ENCODE measurements at regions not wholly inside any gene's neighbourhood (a gene's known extent, or its start where the extent isn't known, plus 50 kb on each side); places are given as distances from the start of the nearest gene placed in this dataset.
"Not testable (repeated sequence)": the region's sequence is repeated elsewhere in the genome, so short reads cannot be mapped to it uniquely, and the experiment has no call there.

DNA sequence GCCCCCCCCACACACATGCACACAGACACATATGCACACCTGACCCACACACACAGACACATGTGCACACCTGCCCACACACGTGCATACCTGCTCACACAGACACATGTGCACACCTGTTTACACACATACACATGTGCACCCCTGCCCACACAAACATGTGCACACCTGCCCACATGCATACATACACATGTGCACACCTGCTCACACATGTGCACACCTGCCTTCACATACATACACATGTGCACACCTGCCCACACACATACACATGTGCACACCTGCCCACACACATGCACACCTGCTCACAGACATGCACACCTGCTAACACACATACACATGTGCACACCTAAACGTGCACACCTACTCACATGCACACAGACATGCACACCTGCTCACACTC lies 147.0 kb upstream of the FOXD4L5 start:
- in situ Hi-C loops (cut with HindIII; ENCODE audit: extremely low pct_ligation_motif_present, low pct_unique_long_range_greater_than_20kb) = no loop called here

DNA sequence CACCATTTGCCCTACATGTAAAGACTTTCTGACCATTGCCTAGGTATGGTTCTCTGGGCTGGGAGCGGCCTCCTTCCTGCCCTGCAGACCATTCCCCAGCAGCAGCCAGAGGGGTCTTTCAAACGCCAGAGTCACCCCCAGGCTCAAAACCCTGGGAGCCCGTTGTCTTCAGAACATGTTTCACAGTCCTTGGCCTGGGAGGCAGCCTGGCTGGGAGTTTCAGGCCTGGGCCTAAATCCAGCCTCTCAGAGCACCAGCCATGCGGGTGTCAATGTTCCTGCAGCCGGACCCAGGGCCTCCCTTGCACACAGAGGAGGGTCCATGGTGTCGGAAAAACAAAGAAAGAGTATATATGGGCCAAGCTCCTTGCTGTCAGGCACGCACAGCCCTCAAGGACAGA lies 145.2 kb upstream of the FOXD4L5 start:
- H4K20me1 ChIP-seq (ENCODE audit: insufficient read depth, low read length) = no peaks in the 10 kb centered on the region
- ATAC-seq = no peak
- ChIA-PET POLR2A (no interaction called here), CTCF (ENCODE audit: low intra/inter-chr PET ratio, low total read pairs) (no interaction called here)
- H3K4me2 ChIP-seq (ENCODE audit: low read depth, low read length) = no peak overlapping the region
- in situ Hi-C loops (cut with HindIII; ENCODE audit: extremely low pct_ligation_motif_present, low pct_unique_long_range_greater_than_20kb) (no loop called here), intact Hi-C loops (cut with micrococcal nuclease; ENCODE audit: unreplicated experiment) (no loop called here)
- no peaks in the 10 kb centered on the region for H3K9me3 ChIP-seq (ENCODE audit: low read length)
- no peaks in the 10 kb centered on the region for H3K4me1 ChIP-seq (ENCODE audit: insufficient read depth, low read length)
- BruUV-seq (replicated peaks) = no TSS peak
- no peak overlapping the region for H3K9ac ChIP-seq (ENCODE audit: insufficient read depth, low read depth, low read length)
- no peak for FAIRE-seq
- H3K27me3 ChIP-seq (ENCODE audit: control insufficient read depth in 1 of 2, insufficient read depth in 2 of 2, low read length in 2 of 2) = no peaks in the 10 kb centered on the region
- no peak overlapping the region for H2AFZ ChIP-seq (ENCODE audit: low read length)
- H3K4me3 ChIP-seq (replicated peaks in 1 of 3; ENCODE audit: insufficient read depth in 1 of 3, low read depth in 2 of 3, low read length in 3 of 3) = no peak overlapping the region
- no peak for DNase-seq (ENCODE audit: low spot score)
- H3K27ac ChIP-seq (ENCODE audit: extremely low read length, insufficient read depth, low read length) = no peak overlapping the region
- no peaks in the 10 kb centered on the region for H3K36me3 ChIP-seq (replicated peaks in 1 of 2; ENCODE audit: control insufficient read depth in 1 of 2, insufficient read depth in 2 of 2, low read length in 2 of 2)
- H3K79me2 ChIP-seq (ENCODE audit: insufficient read depth, low read length) = no peaks in the 10 kb centered on the region
- no peak for TF ChIP-seq RBM22 (optimal IDR thresholded peaks at IDR 0.05; ENCODE audit: low read length)
- no peak for TF ChIP-seq ZFP1 (CRISPR knock-in tag; IDR thresholded peaks at IDR 0.05)
- no peak for TF ChIP-seq MYC (CRISPR knock-in tag; IDR thresholded peaks at IDR 0.05; ENCODE audit: borderline replicate concordance)
- TF ChIP-seq, protein P1, sequence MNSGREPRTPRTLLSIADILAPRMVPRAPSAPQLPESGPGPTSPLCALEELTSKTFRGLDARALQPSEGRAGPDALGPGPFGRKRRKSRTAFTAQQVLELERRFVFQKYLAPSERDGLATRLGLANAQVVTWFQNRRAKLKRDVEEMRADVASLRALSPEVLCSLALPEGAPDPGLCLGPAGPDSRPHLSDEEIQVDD (CRISPR knock-in tag; IDR thresholded peaks at IDR 0.05; ENCODE audit: borderline replicate concordance) = no peak
- WGBS (ENCODE audit: low lambda C conversion rate) = no CpG with 5 or more reads among the region's 7 CpGs

More for the DNA sequence above, 147.0 kb upstream of the FOXD4L5 start:
- no peaks in the 10 kb centered on the region for H3K36me3 ChIP-seq (replicated peaks in 1 of 2; ENCODE audit: control insufficient read depth in 1 of 2, insufficient read depth in 2 of 2, low read length in 2 of 2)
- TF ChIP-seq, protein P2, sequence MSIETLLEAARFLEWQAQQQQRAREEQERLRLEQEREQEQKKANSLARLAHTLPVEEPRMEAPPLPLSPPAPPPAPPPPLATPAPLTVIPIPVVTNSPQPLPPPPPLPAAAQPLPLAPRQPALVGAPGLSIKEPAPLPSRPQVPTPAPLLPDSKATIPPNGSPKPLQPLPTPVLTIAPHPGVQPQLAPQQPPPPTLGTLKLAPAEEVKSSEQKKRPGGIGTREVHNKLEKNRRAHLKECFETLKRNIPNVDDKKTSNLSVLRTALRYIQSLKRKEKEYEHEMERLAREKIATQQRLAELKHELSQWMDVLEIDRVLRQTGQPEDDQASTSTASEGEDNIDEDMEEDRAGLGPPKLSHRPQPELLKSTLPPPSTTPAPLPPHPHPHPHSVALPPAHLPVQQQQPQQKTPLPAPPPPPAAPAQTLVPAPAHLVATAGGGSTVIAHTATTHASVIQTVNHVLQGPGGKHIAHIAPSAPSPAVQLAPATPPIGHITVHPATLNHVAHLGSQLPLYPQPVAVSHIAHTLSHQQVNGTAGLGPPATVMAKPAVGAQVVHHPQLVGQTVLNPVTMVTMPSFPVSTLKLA (IDR thresholded peaks at IDR 0.05) = peak; percentile 99
- no peak for TF ChIP-seq ZNF709 (CRISPR knock-in tag; IDR thresholded peaks at IDR 0.05)
- no TSS peak for BruUV-seq (replicated peaks)
- ChIA-PET CTCF (ENCODE audit: low intra/inter-chr PET ratio, low total read pairs) (no interaction called here), POLR2A (no interaction called here)
- no peaks in the 10 kb centered on the region for H3K27me3 ChIP-seq (ENCODE audit: control insufficient read depth in 1 of 2, insufficient read depth in 2 of 2, low read length in 2 of 2)
- no peak overlapping the region for H3K4me2 ChIP-seq (ENCODE audit: low read depth, low read length)
- no peaks in the 10 kb centered on the region for H3K4me1 ChIP-seq (ENCODE audit: insufficient read depth, low read length)
- intact Hi-C loops (cut with micrococcal nuclease; ENCODE audit: unreplicated experiment) = no loop called here
- H3K9ac ChIP-seq (ENCODE audit: insufficient read depth, low read depth, low read length) = no peak overlapping the region
- H3K4me3 ChIP-seq (replicated peaks in 1 of 3; ENCODE audit: insufficient read depth in 1 of 3, low read depth in 2 of 3, low read length in 3 of 3) = no peak overlapping the region
- H2AFZ ChIP-seq (ENCODE audit: low read length) = no peak overlapping the region
- no peaks in the 10 kb centered on the region for H3K79me2 ChIP-seq (ENCODE audit: insufficient read depth, low read length)
- FAIRE-seq (no peak), ATAC-seq (no peak), DNase-seq (ENCODE audit: low spot score) (no peak)
- H3K27ac ChIP-seq (ENCODE audit: extremely low read length, insufficient read depth, low read length) = no peak overlapping the region
- WGBS (ENCODE audit: low lambda C conversion rate) = 0% methylated on average over 1 of the region's 2 CpGs
- no peaks in the 10 kb centered on the region for H4K20me1 ChIP-seq (ENCODE audit: insufficient read depth, low read length)
- H3K9me3 ChIP-seq (ENCODE audit: low read length) = no peaks in the 10 kb centered on the region

DNA sequence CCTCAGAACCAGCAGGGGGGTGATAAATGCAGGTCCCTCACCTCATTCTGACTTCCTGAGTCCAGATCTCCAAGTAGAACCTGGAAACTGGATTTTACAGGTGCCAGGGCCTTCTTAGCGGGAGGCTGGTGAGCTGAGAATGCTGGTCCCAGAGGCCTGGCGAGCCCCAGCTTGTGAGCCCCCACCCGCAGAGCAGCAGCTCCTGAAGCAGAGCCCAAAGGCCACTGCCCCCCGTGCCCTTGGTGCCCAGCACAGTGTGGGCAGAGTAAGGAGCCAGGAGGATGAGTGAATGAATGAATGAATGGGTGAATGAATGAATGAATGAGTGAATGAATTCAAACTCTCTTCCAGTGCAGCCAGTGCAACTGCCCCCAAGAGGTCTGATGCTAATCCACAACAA lies 142.4 kb upstream of the FOXD4L5 start:
- H4K20me1 ChIP-seq (ENCODE audit: insufficient read depth, low read length); H3K27me3 ChIP-seq (ENCODE audit: control insufficient read depth in 1 of 2, insufficient read depth in 2 of 2, low read length in 2 of 2); H2AFZ ChIP-seq (ENCODE audit: low read length); in situ Hi-C loops (cut with HindIII; ENCODE audit: extremely low pct_ligation_motif_present, low pct_unique_long_range_greater_than_20kb); H3K4me1 ChIP-seq (ENCODE audit: insufficient read depth, low read length); H3K79me2 ChIP-seq (ENCODE audit: insufficient read depth, low read length); intact Hi-C loops (cut with micrococcal nuclease; ENCODE audit: unreplicated experiment); H3K36me3 ChIP-seq (replicated peaks in 1 of 2; ENCODE audit: control insufficient read depth in 1 of 2, insufficient read depth in 2 of 2, low read length in 2 of 2); H3K9ac ChIP-seq (ENCODE audit: insufficient read depth, low read depth, low read length); H3K27ac ChIP-seq (ENCODE audit: extremely low read length, insufficient read depth, low read length); H3K9me3 ChIP-seq (ENCODE audit: low read length); CTCF ChIA-PET (ENCODE audit: low intra/inter-chr PET ratio, low total read pairs); BruUV-seq (replicated peaks); H3K4me3 ChIP-seq (replicated peaks in 1 of 3; ENCODE audit: insufficient read depth in 1 of 3, low read depth in 2 of 3, low read length in 3 of 3); POLR2A ChIA-PET; H3K4me2 ChIP-seq (ENCODE audit: low read depth, low read length); DNase-seq (ENCODE audit: low spot score); FAIRE-seq; ATAC-seq: not testable (repeated sequence)
- 40% methylated on average over 2 of the region's 4 CpGs for WGBS (ENCODE audit: low lambda C conversion rate)

Measured in HepG2 (cell line).